Tibial nerve (tissue), 4 donors: ENCODE measurements at regions not wholly inside any gene's neighbourhood (a gene's known extent, or its start where the extent isn't known, plus 50 kb on each side); places are given as distances from the start of the nearest gene placed in this dataset.

Experiments used
- CTCF ChIP-seq, 5 experiments: fragments of 200-600 bp in 3 of 5; fragments of 450-650 bp in 2 of 5; sonication (generic) in 3 of 5; IDR thresholded peaks; one replicate each; pipeline ENCODE4 v1.5.1; 2016 to 2019; ENCODE audit warnings: antibody characterized with exemption in 5 of 5, mild to moderate bottlenecking in 3 of 5, moderate library complexity in 2 of 5
- EP300 ChIP-seq, 2 donors: sonication (generic); formaldehyde crosslinking; IDR thresholded peaks; one replicate each; pipeline ENCODE4 v1.6.1; 2017; ENCODE audit warnings: antibody characterized with exemption in 2 of 2, mild to moderate bottlenecking in 1 of 2
- POLR2A ChIP-seq, 2 donors: fragments of 450-650 bp; IDR thresholded peaks; one replicate each; pipeline ENCODE4 v1.6.1; 2017; ENCODE audit warnings: antibody characterized with exemption in 2 of 2, mild to moderate bottlenecking in 2 of 2, moderate library complexity in 2 of 2

GRCh38 chr4:81337211-81337610 is 122.2 kb upstream of the PRKG2 start:
- TF ChIP-seq CTCF (IDR thresholded peaks at IDR 0.05) (no peak), POLR2A (IDR thresholded peaks at IDR 0.05) (no peak), EP300 (IDR thresholded peaks at IDR 0.05) (no peak)
